ENCODE measurements at regions not wholly inside any gene's neighbourhood (a gene's known extent, or its start where the extent isn't known, plus 50 kb on each side); places are given as distances from the start of the nearest gene placed in this dataset.

DNA sequence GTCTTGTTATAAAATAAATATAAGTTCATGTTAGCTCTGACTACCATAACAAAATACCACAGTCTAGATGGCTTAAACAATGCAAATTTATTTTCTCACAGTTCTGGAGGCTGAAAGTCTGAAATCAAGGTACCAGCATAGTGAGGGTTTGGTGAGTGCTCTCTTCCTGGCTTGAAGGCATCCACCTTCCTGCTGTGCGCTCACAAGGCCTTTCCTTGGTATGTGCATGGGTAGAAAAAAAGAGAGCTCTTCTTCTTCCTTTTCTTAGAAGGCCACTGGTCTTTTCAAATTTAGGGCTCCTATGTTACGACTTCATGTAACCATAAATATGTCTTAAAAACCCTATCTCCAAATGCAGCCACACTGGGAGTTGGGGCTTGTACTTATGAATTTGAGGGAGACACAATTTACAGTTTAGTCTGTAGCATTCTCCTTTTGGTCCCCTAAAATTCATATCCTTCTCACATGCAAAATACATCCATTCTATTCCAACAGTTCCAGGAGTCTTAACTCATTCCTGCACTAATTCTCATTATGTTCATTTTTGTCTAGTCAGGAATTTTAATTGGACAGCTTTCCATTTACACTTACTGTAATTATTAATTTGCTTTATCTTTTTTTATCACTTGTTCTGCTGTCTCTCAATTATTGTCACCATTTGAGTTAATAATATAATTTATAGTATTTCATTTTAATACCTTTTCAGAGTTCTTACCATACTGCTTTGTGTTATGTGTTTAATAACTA is 381.9 kb upstream of the EPHA7 start:
- Mint-ChIP-seq H3K27ac (no peak overlapping the region), H3K9me3 (peaks cover 6 to 9% of the 10 kb centered on the region in 2 donors), H3K36me3 (no peaks in the 10 kb centered on the region)
- DNase-seq (ENCODE audit: low spot score in 2 of 2) (no peak), ATAC-seq (no peak)

DNA sequence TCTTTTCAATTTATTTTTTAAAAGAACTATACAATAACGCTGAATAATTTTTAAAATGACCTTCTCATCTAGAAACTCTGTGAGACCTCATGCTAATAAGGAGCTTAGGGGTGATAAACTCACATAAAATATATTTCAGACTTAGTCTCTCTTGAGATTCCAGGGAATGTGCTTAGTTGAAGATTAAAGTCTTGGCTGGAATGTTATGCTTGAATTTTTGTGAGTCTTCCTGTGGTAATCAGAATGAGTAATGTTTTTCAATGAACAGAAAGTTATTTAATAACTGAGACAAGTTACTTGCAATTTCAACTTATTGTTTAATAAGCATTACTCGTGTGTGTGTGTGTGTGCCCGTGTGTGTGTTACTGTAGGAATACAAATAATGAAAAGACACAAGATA is 379.9 kb upstream of the EPHA7 start:
- H3K9me3 Mint-ChIP-seq, result peaks cover 9 to 11% of the 10 kb centered on the region in 2 donors
- DNase-seq (ENCODE audit: low spot score in 2 of 2) (no peak), ATAC-seq (no peak)
- no peak overlapping the region for H3K27ac Mint-ChIP-seq
- H3K36me3 Mint-ChIP-seq, result no peaks in the 10 kb centered on the region

DNA sequence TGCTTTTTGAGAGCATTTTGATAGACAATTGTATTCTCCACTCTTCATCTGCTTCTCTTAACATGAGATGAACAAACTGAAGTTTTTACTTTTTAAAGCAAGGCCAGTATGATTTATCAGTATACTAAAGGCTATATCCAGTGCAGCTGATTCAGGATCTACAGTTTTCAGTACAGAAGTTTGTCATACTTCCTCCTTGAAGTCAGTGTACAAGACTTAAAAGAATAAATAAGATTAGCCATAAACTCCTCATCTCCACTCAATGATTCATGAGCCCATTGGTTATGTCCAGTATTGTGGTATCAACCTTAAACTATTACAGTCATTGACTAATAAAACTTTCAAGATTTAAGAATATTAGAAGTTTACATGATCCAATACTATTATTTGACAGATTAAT is 374.8 kb upstream of the EPHA7 start:
- ATAC-seq (no peak), DNase-seq (ENCODE audit: low spot score in 2 of 2) (no peak)
- no peak overlapping the region for H3K27ac Mint-ChIP-seq
- H3K9me3 Mint-ChIP-seq, result peaks cover 3 to 10% of the 10 kb centered on the region in 2 donors
- no peaks in the 10 kb centered on the region for H3K36me3 Mint-ChIP-seq

DNA sequence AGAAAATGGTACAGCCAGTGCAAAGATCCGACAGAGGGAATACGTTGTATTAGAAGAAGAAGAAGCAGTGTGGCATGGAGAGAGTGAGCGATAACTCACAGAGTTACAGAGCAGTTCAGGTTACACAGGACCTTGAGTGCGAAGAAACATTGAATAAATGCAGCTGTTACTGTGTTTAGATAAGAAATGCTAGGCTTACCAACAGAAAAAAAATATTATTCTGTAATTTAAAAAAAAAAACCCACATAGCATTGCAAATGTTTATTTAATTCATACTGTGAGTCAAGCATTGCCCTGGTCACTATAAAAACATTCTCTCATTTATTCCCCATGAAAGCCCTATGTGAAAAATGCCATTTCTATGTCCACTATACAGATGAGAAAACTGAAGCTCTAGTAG is 373.4 kb upstream of the EPHA7 start:
- ATAC-seq, result no peak
- Mint-ChIP-seq H3K36me3 (no peaks in the 10 kb centered on the region), H3K9me3 (peaks cover 5 to 15% of the 10 kb centered on the region in 2 donors), H3K27ac (no peak overlapping the region)
- DNase-seq (ENCODE audit: low spot score in 2 of 2), result no peak

DNA sequence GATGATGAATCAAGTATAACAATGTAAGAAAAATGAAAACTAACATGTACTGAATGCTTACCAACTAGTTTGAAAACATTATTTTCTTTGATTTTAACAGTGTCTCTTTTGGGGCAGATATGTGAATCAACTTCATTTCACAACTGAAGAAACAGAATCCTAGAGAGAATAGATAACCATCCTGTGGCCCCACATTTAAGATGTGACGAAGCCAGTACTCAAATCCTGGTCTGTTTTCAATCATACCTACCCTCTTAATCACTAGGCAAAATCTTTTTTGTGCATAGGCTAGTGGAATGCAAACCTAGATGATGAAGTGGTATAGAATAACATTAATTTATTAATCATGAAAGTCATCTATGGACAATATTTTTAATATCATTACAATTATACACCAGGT is 371.6 kb upstream of the EPHA7 start:
- no peak overlapping the region for H3K27ac Mint-ChIP-seq
- peaks cover 8 to 15% of the 10 kb centered on the region in 2 donors for H3K9me3 Mint-ChIP-seq
- ATAC-seq, result no peak

DNA sequence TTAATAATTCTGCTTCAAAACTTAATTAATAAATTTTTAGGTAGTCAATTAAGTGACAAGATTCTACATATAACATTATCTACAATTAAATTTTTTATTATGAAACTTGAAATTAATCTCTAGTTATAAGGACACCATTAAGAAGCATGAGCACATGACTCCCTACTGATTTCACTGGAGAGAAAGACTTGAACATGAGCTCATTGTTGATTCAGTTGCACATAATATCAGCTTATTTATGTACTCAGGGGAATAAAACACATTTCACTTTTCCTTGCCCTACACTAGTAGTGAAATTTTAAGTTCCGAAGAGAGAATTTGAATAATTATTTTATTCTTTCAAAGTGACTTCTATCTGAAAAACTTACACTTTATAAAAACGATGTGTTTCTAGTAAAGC is 370.2 kb upstream of the EPHA7 start:
- no peak overlapping the region for H3K27ac Mint-ChIP-seq
- no peak for ATAC-seq
- no peaks in the 10 kb centered on the region for H3K36me3 Mint-ChIP-seq
- peaks cover 10 to 16% of the 10 kb centered on the region in 2 donors for H3K9me3 Mint-ChIP-seq
- DNase-seq (ENCODE audit: low spot score in 2 of 2), result no peak

More for the DNA sequence above, 371.6 kb upstream of the EPHA7 start:
- no peak for DNase-seq (ENCODE audit: low spot score in 2 of 2)
- no peaks in the 10 kb centered on the region for H3K36me3 Mint-ChIP-seq

DNA sequence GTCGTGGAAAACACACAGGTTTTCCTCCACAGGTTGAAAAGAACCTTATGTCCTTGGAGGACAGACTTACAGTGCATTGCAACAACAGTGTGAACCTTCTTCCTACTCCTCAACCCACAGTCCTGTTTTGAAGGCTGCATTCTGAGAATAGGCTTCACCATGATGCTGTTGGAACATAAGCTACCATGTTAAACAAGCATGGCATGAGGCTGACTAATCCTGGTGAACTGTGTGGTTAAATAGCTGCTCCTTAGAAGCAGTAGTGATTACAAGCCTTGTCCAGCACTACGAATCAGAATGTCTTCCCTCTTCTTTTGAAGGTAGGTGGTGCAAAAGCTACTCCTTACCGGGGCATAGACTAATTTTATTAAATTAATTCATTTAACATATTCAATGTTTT is 368.5 kb upstream of the EPHA7 start:
- peaks cover 10 to 16% of the 10 kb centered on the region in 2 donors for H3K9me3 Mint-ChIP-seq
- H3K36me3 Mint-ChIP-seq, result no peaks in the 10 kb centered on the region
- DNase-seq (ENCODE audit: low spot score in 2 of 2) (no peak), ATAC-seq (no peak)
- no peak overlapping the region for H3K27ac Mint-ChIP-seq

DNA sequence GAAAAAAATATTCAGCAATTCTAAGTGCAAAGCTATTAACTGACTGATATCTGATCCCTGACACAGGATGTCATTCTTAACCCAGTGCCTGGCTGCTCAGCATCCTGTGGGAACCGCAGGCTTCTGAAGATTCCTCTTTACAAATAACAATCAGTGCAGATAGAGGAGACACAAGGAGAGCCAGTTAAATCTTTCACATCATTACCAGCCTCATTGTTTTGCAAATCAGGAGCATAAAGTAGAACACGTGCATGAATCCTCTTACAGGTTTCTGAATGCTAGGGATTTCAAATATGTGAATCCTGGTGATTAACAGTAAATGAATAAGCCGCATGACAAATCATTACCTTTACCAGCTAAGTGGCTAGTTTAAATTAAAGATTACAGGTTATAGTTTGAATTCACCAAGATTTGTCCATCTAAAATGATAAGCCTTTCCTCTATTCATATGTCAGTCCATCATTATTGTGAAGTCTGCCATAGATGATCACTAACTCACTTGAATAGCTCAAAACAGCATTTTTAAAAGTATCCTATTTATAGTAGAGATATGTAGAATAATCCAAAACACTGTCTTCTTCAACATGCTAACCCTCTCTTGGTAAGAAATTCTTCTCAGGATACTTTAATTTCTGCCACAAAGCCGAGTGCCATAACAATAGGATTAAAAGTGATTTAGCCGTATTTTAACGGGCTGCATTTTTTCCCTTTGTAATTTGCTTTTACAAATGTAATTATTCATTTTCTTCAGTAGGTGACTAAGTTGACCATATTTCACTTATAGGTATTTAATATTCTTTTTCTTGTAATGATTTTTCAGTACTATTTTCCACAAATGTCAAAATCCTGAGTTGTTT is 367.3 kb upstream of the EPHA7 start:
- no peak for ATAC-seq
- Mint-ChIP-seq H3K36me3 (no peaks in the 10 kb centered on the region), H3K9me3 (peaks cover 9 to 19% of the 10 kb centered on the region in 2 donors), H3K27ac (no peak overlapping the region)
- no peak for DNase-seq (ENCODE audit: low spot score in 2 of 2)

DNA sequence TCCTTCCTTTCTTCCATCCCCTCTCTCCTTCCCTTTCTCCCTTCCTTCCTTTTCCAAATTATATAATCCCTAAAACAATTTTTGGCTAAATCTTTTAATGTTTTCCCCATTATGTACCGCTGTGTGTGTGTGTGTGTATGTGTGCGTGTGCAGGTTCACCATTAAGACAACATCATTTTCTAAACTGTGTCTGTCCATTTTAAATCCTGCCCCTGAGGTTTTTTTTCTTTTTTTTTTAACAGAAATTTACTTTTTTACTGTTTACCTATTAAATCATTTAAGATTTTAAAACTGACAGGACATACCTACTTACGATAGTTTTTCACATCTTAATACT is 366.3 kb upstream of the EPHA7 start:
- H3K9me3 Mint-ChIP-seq, result peaks cover 9 to 19% of the 10 kb centered on the region in 2 donors
- no peaks in the 10 kb centered on the region for H3K36me3 Mint-ChIP-seq
- DNase-seq (ENCODE audit: low spot score in 2 of 2) (no peak), ATAC-seq (no peak)
- no peak overlapping the region for H3K27ac Mint-ChIP-seq

DNA sequence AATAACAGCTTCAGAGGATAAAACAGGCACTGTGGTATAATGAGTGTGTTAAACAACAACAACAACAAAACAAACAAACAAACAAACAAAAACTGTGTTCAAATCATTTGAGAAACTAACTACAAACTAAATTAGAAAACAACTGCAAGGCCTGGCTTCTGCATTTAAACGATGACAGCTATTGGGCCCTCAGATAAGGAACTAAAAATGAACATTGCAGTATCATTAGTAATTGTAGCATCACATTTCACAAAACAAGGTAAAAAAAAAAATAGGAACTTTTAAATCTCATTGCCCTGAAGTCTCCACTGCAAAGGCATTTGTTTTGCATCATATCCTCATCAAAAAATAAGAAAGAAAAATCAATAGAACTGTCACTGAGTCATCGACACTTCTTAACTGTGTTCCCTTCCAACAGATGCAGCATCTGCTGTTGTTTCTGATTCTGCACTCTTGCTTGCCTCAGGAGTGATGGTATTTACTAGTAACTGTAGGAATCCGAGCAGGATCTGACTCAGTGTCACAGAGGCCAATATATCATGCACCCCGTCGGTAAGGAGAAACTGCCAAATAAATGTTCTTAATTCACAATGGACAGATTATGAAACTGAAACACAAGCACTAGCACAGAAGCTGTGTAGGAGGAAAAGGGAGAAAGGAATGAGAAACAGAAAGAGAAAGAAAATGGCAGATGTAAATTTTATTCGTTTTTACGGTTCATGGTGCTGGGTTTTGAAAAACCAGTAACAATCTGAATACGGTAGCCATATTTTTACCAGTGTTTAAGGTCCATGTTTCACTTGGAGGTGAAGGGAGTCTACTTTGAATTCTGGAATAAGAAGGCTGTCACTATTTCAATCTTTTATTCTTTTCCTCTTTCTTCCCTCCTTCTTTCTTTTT is 365.7 kb upstream of the EPHA7 start:
- H3K9me3 Mint-ChIP-seq, result peaks cover 9 to 19% of the 10 kb centered on the region in 2 donors
- no peak overlapping the region for H3K27ac Mint-ChIP-seq
- ATAC-seq, result no peak
- DNase-seq (ENCODE audit: low spot score in 2 of 2), result no peak
- H3K36me3 Mint-ChIP-seq, result no peaks in the 10 kb centered on the region

DNA sequence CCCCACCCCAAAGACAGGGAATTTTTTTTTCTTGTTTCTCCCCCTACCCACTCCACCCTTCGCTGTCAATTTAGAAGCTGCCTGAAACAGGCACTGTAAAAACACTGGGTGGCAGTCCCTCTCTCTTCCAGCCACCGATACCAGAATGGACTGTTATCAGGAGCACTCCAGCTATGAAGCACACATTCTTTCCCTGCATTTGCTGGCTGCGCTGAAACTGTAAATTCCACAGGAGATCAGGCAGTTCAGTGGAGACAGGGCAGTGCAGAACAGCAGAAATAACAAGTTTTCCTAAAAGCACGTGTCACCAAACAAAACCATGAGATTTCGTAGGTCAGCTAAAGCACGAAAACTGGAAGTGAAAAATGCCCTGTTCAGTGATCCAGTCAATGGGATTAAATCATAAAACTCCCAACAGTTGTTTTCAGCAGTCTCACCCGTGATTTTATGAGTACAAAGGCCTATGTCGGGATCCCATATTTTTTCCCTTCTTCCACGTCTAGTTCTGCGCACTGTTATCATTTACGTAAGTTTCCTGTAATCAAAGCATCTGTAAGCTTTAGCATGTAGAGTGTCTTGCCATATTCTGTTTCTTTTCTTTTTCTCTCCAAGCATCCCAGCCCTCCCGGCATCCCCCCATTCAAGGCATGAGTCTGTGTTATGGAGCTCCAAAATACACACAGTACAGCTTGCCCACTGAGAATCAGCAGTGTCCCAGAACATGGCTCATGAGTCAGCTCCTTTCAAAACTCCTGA is 359.9 kb upstream of the EPHA7 start:
- ATAC-seq (no peak), DNase-seq (ENCODE audit: low spot score in 2 of 2) (no peak)
- Mint-ChIP-seq H3K9me3 (peaks cover 3 to 4% of the 10 kb centered on the region in 2 donors), H3K36me3 (no peaks in the 10 kb centered on the region), H3K27ac (no peak overlapping the region)

DNA sequence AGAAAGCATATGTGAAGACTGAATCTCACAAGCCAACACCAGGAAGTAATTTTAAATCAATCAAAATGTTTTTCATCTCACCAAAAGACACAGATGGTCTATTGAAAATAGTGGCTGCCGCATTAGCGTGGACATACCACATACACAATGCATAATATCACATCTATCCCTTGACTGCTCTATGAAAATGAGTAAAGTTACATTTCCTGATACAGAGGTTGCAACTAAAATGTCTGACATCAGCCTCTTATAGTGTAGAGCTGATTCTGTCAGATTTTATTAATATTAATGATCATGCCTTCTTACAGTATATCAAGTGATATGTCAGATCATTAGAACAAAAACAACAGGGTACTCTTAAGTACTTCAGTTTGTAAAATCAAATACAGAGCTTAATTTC is 339.8 kb upstream of the EPHA7 start:
- DNase-seq (ENCODE audit: low spot score in 2 of 2) (no peak), ATAC-seq (no peak)
- H3K36me3 Mint-ChIP-seq, result no peaks in the 10 kb centered on the region
- H3K27ac Mint-ChIP-seq, result no peak overlapping the region
- peaks cover 2 to 13% of the 10 kb centered on the region in 2 donors for H3K9me3 Mint-ChIP-seq

DNA sequence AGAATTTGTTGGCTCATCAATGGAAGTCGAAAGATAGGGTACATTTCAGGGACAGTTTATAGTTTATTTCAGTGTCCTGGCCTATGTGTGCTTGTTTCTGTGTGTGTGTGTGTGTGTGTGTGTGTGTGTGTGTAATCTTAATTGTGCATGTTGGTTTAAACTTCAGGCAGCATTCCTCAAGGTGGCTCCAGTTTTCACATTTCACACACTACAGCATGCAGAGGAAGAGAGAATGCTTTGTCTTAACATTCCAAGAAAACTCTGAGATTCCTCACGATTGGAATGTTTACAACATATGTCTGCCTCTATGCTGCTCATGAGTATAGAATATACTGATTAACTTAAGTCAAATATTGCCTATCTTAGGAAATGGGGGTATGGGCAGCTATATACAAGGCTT is 332.6 kb upstream of the EPHA7 start:
- Mint-ChIP-seq H3K9me3 (peaks cover 7 to 10% of the 10 kb centered on the region in 2 donors), H3K36me3 (no peaks in the 10 kb centered on the region), H3K27ac (no peak overlapping the region)
- DNase-seq (ENCODE audit: low spot score in 2 of 2) (no peak), ATAC-seq (no peak)

DNA sequence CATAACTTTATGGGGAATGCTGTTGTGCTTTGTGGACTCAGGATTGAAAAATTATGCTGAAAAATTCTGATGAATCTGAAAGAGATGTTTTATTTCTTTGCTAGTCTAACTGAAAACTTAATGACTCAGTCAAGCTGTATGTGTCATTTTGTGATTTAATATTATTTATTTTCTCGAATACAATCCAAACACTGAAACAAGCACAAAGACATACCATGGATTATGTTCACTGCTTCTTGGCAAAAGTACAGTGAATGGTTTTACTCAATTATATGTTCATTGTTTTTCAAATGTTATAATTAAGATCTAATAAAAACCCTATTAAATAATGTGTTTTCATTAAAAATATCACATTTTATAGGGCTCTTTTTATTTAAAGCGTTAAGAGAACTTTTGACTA is 330.6 kb upstream of the EPHA7 start:
- Mint-ChIP-seq H3K36me3 (no peaks in the 10 kb centered on the region), H3K27ac (no peak overlapping the region), H3K9me3 (peaks cover 6 to 9% of the 10 kb centered on the region in 2 donors)
- DNase-seq (ENCODE audit: low spot score in 2 of 2), result no peak
- no peak for ATAC-seq

DNA sequence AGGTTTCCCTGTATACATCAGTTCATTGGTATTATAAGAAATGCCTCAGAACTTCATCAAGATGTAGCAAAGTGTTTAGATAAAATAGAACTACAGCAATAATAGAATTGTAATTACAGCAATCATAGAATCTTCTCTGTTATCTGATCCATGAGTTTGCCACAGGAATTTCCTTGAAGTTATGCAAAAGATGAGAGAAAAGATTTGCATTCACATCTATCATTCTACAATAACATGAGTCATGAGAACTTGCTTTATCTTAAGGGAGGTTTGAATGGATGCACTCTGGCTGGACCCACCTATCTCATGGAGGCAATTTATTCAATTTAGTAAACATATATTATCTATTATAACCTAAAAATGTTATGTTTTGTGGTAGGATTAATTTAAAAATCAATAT is 329.8 kb upstream of the EPHA7 start:
- Mint-ChIP-seq H3K9me3 (peaks cover 2 to 8% of the 10 kb centered on the region in 2 donors), H3K27ac (no peak overlapping the region), H3K36me3 (no peaks in the 10 kb centered on the region)
- ATAC-seq, result no peak
- no peak for DNase-seq (ENCODE audit: low spot score in 2 of 2)

DNA sequence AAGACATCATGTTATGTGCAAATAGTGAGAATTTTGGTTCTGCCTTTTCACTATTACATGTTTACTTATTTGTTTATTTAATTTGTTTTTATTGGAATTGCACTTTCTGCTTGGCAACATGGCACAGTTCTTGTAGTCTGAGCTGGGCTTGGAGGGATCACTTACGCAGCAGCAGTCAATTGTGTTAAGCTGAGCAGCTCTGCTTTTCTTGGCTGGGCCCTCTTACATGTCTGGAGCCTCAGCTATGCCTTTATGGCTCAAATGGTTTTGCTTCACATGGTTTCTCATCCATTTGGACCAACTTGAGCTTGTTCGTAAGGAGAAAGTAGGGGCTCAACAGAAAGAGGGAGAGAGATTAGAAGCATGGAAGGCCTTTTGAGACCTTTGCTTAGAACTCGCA is 327.5 kb upstream of the EPHA7 start:
- peaks cover 5 to 15% of the 10 kb centered on the region in 2 donors for H3K9me3 Mint-ChIP-seq
- H3K27ac Mint-ChIP-seq, result no peak overlapping the region
- no peak for ATAC-seq
- no peaks in the 10 kb centered on the region for H3K36me3 Mint-ChIP-seq
- no peak for DNase-seq (ENCODE audit: low spot score in 2 of 2)
